Activated CD8-positive, alpha-beta memory T cell treated with anti-CD3 and anti-CD28 coated beads, Interleukin-2, amount 50 U/mL, for 24 hours (primary cell): ENCODE measurements at regions not wholly inside any gene's neighbourhood (a gene's known extent, or its start where the extent isn't known, plus 50 kb on each side); places are given as distances from the start of the nearest gene placed in this dataset.
A peak's percentile ranks its signal among the peaks of the same experiment; 100 is the strongest.

ENCODE experiments used
- DNase-seq: peaks from one replicate; pipeline ENCODE4 v3.0.0-alpha.2; 2020; ENCODE audit errors: extremely low read depth

DNA sequence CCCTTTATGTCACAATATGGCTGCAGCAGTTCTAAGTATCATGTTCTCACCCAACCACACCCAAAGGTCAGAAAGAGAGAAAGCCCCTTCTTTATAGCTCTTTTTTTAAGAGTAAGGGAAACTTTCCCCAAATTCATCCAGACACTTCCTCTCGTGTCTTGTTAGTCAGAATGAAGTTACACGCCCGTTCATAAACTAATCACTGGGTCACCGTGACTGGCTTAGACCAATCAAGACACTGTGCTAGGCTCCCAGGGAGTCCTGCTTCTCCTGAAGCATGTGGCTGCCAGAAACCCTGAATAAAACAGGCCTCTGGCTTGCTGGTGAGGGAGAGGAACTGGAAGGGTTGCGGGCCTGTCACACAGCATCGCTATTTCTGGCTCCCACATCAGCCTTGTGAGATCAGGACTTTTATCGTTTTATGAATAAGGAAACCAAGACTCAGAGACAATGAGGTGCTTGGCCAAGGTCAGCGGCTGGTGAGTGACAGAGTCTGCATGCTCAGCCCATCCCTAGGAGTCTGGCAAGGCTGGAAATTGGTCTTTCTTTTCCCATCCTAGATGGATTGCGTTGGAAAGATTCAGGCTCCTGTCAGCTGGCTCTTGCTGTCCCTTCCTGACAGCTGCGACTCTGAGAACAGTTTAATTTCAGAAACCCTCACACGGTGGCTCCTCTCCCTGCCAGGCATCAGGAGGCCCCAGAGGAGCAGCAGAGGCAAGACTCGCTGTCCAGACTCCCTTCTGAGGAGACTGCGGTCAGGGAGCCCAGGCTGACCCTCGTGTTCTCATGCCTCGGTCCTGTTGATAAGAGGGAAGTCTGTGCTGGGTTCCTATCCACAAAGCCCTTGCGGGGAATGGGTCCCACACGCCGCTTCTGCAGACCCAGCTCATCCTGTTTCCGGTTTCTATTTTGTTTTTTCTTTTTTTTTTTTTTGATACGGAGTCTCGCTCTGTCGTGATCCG is 104.5 kb upstream of the TAF1B start:
- no peak for DNase-seq

GRCh38 chr2:9739531-9739964 is 103.7 kb upstream of the TAF1B start:
- DNase-seq: no peak

GRCh38 chr2:9740382-9741073 is 102.7 kb upstream of the TAF1B start:
- no peak for DNase-seq

GRCh38 chr2:9741110-9741509 is 102.2 kb upstream of the TAF1B start:
- no peak for DNase-seq

GRCh38 chr2:9742601-9743000 is 100.7 kb upstream of the TAF1B start:
- DNase-seq: no peak

GRCh38 chr2:9744256-9745004 is 98.8 kb upstream of the TAF1B start:
- no peak for DNase-seq

DNA sequence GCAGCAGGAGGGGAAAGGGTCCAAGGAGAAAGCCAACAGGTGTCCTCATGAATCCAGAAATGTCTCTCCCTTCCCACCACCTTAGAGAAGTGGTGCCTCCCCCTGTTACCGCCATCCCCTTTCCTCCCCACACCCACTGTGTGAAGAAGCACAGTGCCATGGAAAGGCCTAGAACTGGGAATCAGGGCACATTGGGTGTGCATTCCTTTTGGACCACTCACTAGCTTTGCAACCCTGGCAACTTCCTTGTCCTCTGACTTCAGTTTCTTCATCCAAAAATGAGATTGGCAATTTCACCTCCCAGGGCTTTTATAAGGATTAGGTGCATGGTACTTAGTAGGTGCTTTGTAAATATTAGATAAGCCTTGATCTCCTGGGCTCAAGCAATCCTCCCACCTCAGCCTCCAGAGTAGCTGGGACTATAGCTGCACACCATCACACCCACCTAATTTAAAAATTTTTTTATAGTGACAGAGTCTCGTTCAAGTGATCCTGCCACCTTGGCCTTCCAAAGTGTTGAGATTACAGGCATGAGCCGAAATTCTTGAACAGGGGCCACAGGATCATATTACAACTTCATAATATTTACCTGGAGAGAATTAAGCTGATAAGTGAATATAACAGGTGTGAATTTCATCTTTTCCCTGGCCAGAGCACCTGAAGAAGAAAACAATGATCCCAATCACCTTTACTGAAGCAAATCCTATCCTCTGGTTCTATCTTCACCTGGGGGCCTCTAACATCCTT is 97.9 kb upstream of the TAF1B start:
- DNase-seq: no peak

DNA sequence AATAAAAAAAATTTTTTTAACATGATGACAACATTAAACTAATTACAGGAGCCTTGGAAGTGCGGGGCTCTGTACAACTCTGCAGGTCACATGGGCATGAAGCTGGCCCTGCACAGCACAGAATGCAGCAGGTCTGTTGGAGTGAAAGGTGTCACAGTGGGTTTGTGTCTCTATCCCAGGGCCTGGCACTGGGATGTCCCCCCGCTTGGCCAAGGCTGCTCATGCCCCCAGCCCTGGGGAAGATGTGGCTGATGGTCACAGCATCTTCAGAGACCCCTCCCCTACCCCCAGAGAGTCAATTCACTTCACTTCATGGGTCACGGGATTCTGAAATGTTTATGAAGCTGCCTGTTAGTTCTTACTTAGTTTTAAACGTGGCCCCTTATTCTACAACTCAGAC is 95.9 kb upstream of the TAF1B start:
- DNase-seq: no peak

- DNase-seq: no peak
Measured at GRCh38 chr2:9748577-9748976, 94.7 kb upstream of the TAF1B start.

DNA sequence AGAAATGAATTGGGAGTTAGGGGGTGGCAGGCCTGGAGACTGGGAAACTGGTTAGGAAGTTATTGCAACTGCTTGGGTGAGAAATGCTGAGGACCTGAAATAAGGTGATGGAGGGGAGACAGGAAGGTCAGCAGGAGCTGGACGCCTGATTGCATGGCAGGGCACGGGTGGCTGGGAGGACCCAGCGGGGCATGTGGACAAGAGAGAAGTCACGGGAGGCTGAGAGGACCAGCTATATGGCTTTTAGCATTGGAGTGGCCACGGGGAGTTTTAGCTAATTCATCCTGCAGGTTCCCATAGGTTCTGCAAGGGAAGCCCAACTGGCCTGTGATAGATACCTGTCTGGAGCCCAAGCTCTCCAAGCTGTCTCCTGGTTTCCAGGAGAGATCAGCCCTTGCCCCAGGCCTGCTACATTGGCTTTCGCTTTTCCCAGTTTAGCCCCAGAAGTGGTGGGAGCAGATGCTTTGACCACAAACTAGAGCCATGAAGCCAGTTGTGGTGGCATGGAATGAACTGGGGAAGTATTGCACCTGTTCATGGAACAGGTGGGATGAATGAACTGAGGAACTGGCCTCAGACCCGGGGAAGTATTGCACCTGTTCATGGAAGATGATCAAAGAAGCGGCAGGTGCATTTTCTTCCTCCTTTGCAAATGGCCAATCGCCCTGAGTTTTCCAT is 93.6 kb upstream of the TAF1B start:
- no peak for DNase-seq

GRCh38 chr2:9750224-9751215 is 92.8 kb upstream of the TAF1B start:
- no peak for DNase-seq

- no peak for DNase-seq
Measured at GRCh38 chr2:9751831-9752230, 91.4 kb upstream of the TAF1B start.

GRCh38 chr2:9752441-9753275 is 90.6 kb upstream of the TAF1B start:
- DNase-seq: peak; percentile 76

DNA sequence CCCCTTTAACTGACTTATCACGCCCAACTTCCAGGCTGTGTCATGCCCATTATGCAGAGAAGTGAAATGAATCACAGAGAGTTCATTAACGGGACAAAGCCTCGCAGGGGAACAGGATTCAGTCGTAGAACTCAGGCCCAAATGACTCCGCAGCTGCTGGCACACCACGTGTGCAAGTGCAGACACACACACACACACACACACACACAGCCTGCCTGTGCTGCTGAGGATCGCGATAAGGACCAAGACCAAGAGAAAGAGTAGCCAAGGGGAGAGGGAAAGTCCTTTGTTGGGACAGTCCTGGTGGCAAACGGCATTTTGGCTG is 90.0 kb upstream of the TAF1B start:
- peak; percentile 43 for DNase-seq

GRCh38 chr2:9753665-9754531 is 89.4 kb upstream of the TAF1B start:
- DNase-seq: peak; percentile 37

DNA sequence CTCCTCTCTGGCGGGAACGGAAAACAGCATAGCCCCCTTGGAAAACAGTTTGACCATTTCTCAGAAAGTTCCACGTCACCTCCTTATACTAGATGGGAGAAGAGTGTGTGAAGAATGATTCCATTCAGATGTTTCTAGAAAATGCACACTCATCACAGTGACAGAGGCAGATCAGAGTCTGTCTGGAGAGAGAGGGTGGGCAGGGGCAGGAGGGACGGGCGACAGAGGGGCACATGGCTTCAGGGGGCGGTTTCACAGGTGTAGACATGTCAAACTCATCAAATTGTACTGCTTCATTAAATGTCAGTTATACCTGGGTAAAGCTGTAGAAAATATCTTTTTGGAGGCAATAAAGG is 88.8 kb upstream of the TAF1B start:
- no peak for DNase-seq

DNA sequence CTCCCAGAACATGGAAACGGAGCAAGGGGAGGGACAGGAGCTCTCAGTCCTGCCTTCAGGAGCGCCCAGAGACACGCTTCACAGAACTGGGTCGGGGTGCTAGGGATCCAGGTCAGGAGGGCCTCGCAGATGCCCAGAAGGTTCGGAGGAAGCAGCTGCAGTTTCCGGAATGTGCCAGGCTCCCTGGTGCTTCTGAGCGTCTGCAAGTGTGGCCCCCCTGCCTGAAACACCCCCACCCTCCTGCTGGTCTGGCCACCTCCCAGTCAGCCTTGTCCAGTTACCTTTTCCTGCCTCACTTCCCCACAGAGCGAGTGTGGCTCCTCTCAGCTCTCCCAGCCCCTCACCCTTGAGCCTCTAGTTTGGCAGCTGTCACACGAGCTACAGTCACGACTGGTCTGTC is 88.3 kb upstream of the TAF1B start:
- no peak for DNase-seq

DNA sequence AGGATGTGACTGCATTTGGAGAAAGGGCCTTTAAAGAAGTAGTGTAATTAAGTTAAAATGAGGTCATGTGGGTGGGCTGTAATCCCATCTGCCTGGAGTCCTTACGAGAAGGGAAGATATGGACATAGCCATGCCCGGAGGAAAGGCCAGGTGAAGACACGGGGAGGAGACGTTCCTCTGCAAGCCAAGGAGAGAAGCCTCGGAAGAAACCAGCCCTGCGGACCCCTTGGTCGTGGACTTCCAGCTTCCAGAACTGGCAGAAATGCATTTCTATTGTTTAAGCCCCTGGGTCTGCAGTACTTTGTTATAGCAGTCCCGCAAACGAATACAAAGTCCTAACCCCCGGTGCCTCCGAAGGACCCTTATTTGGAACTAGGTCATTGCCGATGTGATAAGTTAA is 87.6 kb upstream of the TAF1B start:
- DNase-seq: no peak
